ENCODE measurements at regions not wholly inside any gene's neighbourhood (a gene's known extent, or its start where the extent isn't known, plus 50 kb on each side); places are given as distances from the start of the nearest gene placed in this dataset.

DNA sequence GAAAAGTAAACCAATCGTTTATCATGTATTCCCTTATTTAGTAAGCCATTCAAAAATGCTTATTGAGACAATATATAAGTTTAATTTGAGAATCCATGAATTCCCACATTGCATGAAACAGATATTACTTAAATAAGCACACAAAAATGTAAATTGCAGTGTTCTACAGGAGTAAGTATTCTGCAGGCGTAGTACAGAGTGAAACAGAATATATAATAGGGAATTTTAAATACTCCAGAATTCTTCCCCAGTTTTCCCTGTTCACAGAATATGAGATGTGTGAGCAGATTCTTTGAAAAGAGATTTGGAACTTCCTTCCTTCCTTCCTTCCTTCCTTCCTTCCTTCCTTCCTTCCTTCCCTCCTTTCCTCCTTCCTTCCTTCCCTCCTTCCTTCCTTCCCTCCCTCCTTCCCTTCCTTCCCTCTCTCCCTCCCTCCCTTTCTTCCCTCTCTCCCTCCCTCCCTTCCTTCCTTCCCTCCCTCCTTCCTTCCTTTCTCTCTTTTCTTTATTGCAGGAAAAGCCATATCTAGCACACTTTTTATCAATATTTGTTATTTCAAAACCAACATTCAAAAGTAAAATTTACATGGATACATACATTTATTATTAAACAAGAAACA lies 977.7 kb upstream of the LRRTM1 start:
- DNase-seq (ENCODE audit: low read depth in 2 of 2) = no peak

- no peak for DNase-seq (ENCODE audit: low read depth in 2 of 2)
Measured at GRCh38 chr2:81276595-81276994, 972.0 kb upstream of the LRRTM1 start.

DNA sequence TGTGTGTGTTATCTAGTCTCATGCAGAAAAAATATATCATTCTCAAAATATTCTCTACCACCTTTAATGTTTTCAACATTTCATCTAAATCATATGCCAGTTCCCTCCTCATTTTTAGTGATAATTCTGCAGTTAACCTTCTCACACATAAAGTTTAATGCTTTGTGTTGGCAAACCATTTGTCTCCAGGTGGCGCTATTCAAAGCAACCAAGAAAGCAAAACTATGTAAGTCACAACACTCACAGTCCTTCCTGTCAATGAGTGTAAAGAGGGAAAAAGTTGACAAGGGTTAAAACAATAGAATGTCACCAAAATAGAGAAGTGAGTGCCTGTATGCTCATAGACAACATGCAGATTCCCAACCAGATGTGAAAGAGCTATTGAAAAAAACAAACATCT lies 961.6 kb upstream of the LRRTM1 start:
- DNase-seq (ENCODE audit: low read depth in 2 of 2) = no peak

DNA sequence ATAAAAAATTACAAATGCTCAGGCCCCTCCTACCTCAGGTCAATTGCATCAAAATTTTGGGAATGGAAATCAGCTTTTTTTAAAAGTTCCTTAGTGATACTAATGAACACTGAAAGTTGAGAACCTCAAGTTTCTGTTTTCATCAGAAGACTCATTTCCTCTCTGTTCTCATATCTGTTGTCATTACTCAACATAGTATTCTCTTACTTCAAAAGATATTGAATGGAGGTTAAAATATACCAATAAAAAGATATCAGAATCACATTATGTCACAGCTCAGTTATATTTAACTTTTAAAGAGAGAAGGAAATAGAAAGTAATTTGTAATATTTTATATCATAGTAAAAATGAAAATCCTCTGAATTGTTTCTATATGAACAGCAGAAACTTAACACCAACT lies 959.4 kb upstream of the LRRTM1 start:
- no peak for DNase-seq (ENCODE audit: low read depth in 2 of 2)

DNA sequence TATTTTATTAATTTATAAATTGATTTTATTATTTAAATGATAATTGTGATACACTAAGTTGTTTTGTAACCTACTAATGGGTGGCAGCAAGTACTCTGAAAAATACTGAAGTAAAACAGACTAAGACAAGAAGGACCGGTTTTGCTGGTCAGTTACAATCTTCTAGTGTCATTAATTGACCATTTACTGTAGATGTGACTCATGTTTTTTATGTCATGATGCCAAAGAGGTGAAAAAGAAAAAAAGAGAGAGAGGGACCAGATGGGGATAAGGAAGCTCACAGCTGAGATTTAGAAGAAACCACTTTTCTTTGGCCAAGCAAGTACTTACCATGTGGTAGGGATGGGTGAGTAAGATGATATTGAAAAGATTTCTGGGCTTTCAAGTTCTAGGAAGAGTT lies 955.8 kb upstream of the LRRTM1 start:
- DNase-seq (ENCODE audit: low read depth in 2 of 2) = no peak

GRCh38 chr2:81250270-81250669 lies 945.7 kb upstream of the LRRTM1 start:
- DNase-seq (ENCODE audit: low read depth in 2 of 2) = no peak

DNA sequence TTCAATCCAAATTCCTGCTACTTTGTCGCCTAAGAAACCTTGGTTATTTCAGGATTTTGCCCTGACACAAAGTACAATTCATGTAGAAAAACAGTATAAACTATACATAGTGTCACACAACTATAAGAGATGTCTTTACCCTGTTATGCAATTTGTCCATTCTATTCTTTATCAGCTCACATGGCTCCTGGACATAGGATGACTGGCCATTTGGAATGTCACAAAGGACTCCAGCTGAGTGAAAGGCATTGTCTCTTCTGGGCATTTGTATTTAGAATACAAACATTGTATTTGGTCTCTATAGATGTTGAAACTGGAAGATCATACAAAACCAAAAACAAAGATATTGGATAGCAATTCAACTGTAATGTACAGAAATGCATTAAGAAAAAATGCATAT lies 944.6 kb upstream of the LRRTM1 start:
- DNase-seq (ENCODE audit: low read depth in 2 of 2) = no peak

DNA sequence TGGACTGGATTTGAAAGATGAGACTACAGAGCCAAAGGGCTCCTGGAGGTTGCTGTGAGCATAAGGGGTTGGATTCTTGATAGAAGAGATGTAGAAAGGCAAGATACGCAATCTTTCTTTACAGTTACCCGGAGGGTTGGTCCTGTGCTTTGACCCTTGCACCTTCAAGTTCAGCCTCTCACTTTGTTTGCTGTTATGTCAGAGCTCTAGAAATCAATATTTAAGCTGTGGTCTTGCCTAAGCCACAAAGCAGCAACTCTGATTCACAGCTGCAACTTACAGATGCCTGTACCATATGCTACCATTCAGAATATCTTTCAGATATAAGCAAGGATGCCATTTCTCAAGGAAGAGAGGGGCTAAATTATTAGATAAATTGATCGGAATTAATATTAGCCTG lies 943.1 kb upstream of the LRRTM1 start:
- DNase-seq (ENCODE audit: low read depth in 2 of 2) = no peak

- no peak for DNase-seq (ENCODE audit: low read depth in 2 of 2)
Measured at GRCh38 chr2:81242501-81242900, 937.9 kb upstream of the LRRTM1 start.

DNA sequence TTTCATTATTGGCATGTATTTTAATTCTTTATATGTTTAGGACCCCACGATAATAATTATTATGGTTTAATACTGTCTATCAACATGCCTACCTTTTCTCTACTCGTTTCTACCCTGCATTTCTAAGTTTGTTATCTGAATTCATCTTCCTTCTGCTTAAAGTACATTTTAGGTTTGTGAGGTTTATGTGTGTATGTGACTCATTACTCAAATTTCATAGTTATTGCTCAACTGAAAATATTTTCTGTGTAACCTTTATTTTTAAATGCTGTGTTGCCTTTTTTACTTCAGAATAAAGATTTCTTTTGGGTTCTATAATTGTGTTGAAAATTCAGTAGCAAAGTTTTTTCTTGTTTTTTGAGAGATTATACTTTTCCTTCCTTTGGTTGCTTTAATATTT lies 933.9 kb upstream of the LRRTM1 start:
- no peak for DNase-seq (ENCODE audit: low read depth in 2 of 2)

DNA sequence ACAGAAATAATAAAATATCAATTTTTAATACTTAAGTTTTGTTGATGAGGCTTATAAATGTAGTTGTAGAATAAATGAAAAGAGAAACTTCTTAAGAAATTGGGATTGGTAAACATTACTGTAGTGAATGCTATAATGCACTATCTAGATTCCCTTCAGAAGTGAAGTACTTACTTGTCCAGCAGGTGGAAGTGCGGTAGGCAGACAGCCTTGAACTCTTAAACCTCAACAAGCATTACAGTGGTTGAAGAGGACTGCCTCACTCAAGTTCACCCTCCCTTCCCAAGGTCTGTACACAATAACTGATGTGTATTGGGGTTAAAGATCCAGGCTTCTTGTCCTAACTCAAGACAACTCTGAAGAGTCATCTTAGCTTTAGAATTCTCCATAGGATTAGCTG lies 931.0 kb upstream of the LRRTM1 start:
- no peak for DNase-seq (ENCODE audit: low read depth in 2 of 2)

DNA sequence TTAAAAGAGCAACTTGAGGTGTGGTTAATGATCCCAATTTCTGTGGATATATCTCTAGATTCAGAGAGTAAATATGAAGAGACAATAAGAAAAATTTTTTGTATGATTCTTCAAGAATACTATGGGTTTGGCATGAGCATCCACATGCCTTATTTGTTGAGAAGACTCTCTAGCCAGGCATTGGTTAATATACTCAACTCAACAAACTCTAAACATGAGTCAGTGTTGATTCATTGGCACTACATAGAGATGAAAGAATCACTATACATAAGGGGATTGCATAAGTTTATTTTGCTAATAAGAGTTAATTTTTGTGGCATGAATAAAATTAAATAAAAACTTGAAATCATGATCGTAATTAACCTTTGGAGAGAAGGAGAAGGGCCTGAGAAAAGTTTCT lies 930.2 kb upstream of the LRRTM1 start:
- DNase-seq (ENCODE audit: low read depth in 2 of 2) = no peak

GRCh38 chr2:81225756-81226155 lies 921.2 kb upstream of the LRRTM1 start:
- no peak for DNase-seq (ENCODE audit: low read depth in 2 of 2)

DNA sequence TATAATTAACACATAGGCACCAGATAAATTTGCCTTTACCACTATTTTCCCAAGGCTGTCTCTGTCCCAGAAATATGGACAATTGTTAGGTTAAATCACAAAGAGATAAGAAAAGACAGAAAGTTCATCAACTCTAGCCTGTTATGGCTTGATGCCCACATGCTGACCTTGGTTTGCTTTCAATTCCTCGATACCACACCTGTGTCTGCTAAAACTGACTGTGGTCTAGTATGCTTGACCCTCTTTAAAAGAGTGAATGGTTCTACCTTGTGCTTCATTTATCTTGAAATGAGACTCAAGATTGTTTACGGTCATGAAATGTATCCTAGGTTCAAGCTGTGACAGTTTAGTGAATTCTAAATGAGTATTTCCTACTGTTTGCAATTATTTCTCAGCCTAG lies 909.0 kb upstream of the LRRTM1 start:
- DNase-seq (ENCODE audit: low read depth in 2 of 2) = no peak

DNA sequence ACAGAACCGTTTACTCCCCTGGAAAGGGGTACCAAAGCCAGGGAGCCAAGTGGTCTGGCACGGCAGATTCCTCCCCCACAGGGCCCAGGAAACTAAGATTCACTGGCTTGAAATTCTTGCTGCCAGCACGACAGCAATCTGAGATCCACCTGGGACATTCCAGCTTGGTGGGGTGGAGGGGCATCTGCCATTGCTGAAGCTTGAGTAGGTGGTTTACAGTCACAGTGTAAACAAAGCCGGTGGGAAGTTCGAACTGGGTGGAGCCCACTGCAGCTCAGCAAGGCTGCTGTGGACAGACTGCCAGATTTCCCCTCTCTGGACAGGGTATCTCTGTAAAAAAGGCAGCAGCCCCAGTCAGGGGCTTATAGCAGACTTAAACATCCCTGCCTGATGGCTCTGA lies 901.7 kb upstream of the LRRTM1 start:
- no peak for DNase-seq (ENCODE audit: low read depth in 2 of 2)

GRCh38 chr2:81196933-81197628 lies 892.5 kb upstream of the LRRTM1 start:
- no peak for DNase-seq (ENCODE audit: low read depth in 2 of 2)

DNA sequence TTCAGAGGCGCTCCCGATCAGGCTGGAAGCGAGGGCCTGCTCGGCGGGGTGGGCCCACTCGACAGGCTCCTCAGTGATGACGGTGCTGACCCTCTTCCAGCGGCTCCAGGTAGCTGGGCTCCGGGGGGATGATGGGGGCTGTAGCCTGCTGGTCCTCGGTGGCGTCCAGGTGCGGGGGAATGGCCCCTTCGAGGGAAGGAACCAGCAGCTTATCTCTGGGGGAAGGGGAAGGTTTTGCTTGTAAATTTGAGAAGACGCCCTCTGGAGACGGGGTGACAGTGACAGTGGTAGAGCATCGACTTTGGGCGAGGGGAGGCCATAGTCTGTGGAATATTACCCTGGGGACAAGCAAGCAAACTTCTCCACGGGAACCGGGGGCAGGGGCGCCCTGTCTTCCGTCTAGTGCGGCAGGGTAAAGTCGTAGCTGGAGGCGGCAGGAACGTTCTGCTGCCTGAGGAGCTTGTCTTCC lies 891.9 kb upstream of the LRRTM1 start:
- no peak for DNase-seq (ENCODE audit: low read depth in 2 of 2)

- DNase-seq (ENCODE audit: low read depth in 2 of 2) = no peak
Measured at GRCh38 chr2:81195774-81196382, 891.3 kb upstream of the LRRTM1 start.

- no peak for DNase-seq (ENCODE audit: low read depth in 2 of 2)
Measured at GRCh38 chr2:81195017-81195773, 890.6 kb upstream of the LRRTM1 start.

- DNase-seq (ENCODE audit: low read depth in 2 of 2) = no peak
Measured at GRCh38 chr2:81194581-81194980, 890.0 kb upstream of the LRRTM1 start.

- no peak for DNase-seq (ENCODE audit: low read depth in 2 of 2)
Measured at GRCh38 chr2:81194176-81194575, 889.6 kb upstream of the LRRTM1 start.

- DNase-seq (ENCODE audit: low read depth in 2 of 2) = no peak
Measured at GRCh38 chr2:81181845-81182244, 877.3 kb upstream of the LRRTM1 start.
